ENCODE measurements at regions not wholly inside any gene's neighbourhood (a gene's known extent, or its start where the extent isn't known, plus 50 kb on each side); places are given as distances from the start of the nearest gene placed in this dataset.

DNA sequence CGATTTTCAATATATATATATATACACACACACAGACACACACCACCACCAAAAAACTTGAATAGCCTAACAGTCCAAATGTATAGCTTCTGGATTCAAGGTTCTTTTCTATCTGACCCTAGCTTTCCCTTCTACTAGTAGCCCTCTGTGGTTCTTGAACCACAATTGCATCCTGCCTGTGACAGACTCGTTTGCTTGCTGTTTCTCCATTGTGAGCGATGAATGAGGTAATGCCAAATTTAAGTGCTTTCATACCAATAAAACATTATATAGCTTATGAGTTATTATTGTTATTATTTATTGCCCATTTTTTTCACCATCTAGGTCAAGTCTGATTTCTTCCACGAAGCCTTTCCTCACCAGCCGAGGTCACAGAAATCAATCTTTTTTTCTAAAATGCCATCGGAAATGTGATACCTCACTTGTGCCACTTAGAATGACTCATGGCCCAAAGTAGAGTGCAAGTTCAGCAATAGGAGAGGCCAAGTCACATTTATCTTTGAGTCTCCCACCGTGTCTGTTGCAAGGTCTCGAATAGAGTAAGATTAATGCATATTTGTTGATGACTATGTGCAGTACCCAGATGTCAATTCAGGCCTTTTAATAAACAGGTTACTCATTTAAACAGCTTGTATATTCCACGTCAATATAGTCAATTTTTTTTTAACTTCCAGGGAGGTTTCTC is 1015.8 kb upstream of the SEL1L start:
- no peak overlapping the region for H3K4me3 ChIP-seq (ENCODE audit: low read depth, low read length, poor library complexity, severe bottlenecking)
- H3K4me2 ChIP-seq (ENCODE audit: low read length), result no peak overlapping the region
- no peaks in the 10 kb centered on the region for H3F3A ChIP-seq (ENCODE audit: insufficient read depth, low read length)
- no peak overlapping the region for H3K9ac ChIP-seq (ENCODE audit: low read length)
- TF ChIP-seq, protein P1, sequence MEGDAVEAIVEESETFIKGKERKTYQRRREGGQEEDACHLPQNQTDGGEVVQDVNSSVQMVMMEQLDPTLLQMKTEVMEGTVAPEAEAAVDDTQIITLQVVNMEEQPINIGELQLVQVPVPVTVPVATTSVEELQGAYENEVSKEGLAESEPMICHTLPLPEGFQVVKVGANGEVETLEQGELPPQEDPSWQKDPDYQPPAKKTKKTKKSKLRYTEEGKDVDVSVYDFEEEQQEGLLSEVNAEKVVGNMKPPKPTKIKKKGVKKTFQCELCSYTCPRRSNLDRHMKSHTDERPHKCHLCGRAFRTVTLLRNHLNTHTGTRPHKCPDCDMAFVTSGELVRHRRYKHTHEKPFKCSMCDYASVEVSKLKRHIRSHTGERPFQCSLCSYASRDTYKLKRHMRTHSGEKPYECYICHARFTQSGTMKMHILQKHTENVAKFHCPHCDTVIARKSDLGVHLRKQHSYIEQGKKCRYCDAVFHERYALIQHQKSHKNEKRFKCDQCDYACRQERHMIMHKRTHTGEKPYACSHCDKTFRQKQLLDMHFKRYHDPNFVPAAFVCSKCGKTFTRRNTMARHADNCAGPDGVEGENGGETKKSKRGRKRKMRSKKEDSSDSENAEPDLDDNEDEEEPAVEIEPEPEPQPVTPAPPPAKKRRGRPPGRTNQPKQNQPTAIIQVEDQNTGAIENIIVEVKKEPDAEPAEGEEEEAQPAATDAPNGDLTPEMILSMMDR (IDR thresholded peaks at IDR 0.05; ENCODE audit: low read length), result no peak
- no peak for TF ChIP-seq EZH2 (IDR thresholded peaks at IDR 0.05; ENCODE audit: borderline replicate concordance, low read length)
- H3K36me3 ChIP-seq (ENCODE audit: insufficient read depth, low read length), result no peaks in the 10 kb centered on the region
- H3K4me1 ChIP-seq (ENCODE audit: insufficient read depth, low read length, severe bottlenecking), result no peaks in the 10 kb centered on the region
- no peaks in the 10 kb centered on the region for H3K79me2 ChIP-seq (ENCODE audit: insufficient read depth, low read length)
- H3K9me3 ChIP-seq (ENCODE audit: low read length), result no peaks in the 10 kb centered on the region
- H3K27me3 ChIP-seq (ENCODE audit: insufficient read depth, low read length), result no peaks in the 10 kb centered on the region
- H3K9me2 ChIP-seq (ENCODE audit: low read depth, low read length), result no peaks in the 10 kb centered on the region
- H2AFZ ChIP-seq (ENCODE audit: low read length), result no peak overlapping the region
- H4K20me1 ChIP-seq (ENCODE audit: insufficient read depth, low read length), result no peaks in the 10 kb centered on the region
- no peak overlapping the region for H3K27ac ChIP-seq (ENCODE audit: low read depth, low read length, poor library complexity, severe bottlenecking)

DNA sequence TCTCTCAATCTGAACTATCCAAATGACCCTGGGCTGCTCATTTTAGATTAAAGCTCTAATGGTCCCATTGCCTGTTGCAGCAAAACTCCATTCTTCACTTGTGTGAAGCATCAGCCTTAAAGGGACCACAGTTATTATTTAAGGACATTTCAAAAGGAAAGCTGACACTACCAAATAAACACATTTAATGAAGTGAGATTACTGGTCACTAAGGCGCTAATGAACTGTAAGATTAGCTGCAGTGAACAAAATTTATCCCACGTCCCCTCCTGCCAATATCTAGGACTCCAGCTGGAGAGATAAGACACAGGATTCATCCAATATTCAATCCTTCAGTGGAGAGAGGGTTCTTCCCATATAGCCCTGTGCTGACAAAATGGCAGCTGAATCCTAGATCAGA is 1029.2 kb upstream of the SEL1L start:
- Histone ChIP-seq H3K9me3 (ENCODE audit: low read length) (no peaks in the 10 kb centered on the region), H3K4me1 (ENCODE audit: insufficient read depth, low read length, severe bottlenecking) (no peaks in the 10 kb centered on the region), H4K20me1 (ENCODE audit: insufficient read depth, low read length) (no peaks in the 10 kb centered on the region), H3K4me3 (ENCODE audit: low read depth, low read length, poor library complexity, severe bottlenecking) (no peak overlapping the region), H3K9me2 (ENCODE audit: low read depth, low read length) (no peaks in the 10 kb centered on the region), H2AFZ (ENCODE audit: low read length) (no peak overlapping the region), H3K4me2 (ENCODE audit: low read length) (no peak overlapping the region), H3K79me2 (ENCODE audit: insufficient read depth, low read length) (no peaks in the 10 kb centered on the region), H3K9ac (ENCODE audit: low read length) (no peak overlapping the region), H3K27me3 (ENCODE audit: insufficient read depth, low read length) (no peaks in the 10 kb centered on the region), H3K36me3 (ENCODE audit: insufficient read depth, low read length) (no peaks in the 10 kb centered on the region), H3K27ac (ENCODE audit: low read depth, low read length, poor library complexity, severe bottlenecking) (no peak overlapping the region), H3F3A (ENCODE audit: insufficient read depth, low read length) (no peaks in the 10 kb centered on the region)
- no peak for TF ChIP-seq EZH2 (IDR thresholded peaks at IDR 0.05; ENCODE audit: borderline replicate concordance, low read length)
- TF ChIP-seq, protein P1 (IDR thresholded peaks at IDR 0.05; ENCODE audit: low read length), result no peak

DNA sequence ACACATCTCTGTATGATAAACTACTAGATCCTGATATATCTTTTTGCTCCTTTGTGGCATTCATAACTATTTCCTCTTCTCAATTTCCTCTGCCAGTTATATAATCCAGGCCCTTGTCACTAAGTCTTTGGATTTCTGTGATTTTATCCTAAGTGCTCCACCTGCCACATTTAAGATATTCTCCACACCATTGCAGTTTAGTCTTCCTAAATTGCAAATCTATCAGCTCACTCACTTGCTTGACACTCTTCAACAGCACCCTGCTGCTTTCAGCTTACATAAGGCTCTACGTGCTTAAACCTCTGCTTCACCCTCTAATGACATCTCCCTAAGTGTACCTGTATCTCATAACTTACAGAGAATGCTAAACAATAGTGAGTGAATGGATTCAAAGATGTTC is 1032.2 kb upstream of the SEL1L start:
- no peak overlapping the region for H3K4me3 ChIP-seq (ENCODE audit: low read depth, low read length, poor library complexity, severe bottlenecking)

More for the DNA sequence above, 1032.2 kb upstream of the SEL1L start:
- no peaks in the 10 kb centered on the region for H4K20me1 ChIP-seq (ENCODE audit: insufficient read depth, low read length)
- no peak overlapping the region for H3K9ac ChIP-seq (ENCODE audit: low read length)
- H3K4me2 ChIP-seq (ENCODE audit: low read length), result no peak overlapping the region
- no peaks in the 10 kb centered on the region for H3K36me3 ChIP-seq (ENCODE audit: insufficient read depth, low read length)
- no peaks in the 10 kb centered on the region for H3K27me3 ChIP-seq (ENCODE audit: insufficient read depth, low read length)
- H3K79me2 ChIP-seq (ENCODE audit: insufficient read depth, low read length), result no peaks in the 10 kb centered on the region
- H3K9me3 ChIP-seq (ENCODE audit: low read length), result no peaks in the 10 kb centered on the region
- H2AFZ ChIP-seq (ENCODE audit: low read length), result no peak overlapping the region
- no peak overlapping the region for H3K27ac ChIP-seq (ENCODE audit: low read depth, low read length, poor library complexity, severe bottlenecking)
- H3F3A ChIP-seq (ENCODE audit: insufficient read depth, low read length), result no peaks in the 10 kb centered on the region
- no peaks in the 10 kb centered on the region for H3K4me1 ChIP-seq (ENCODE audit: insufficient read depth, low read length, severe bottlenecking)
- TF ChIP-seq, protein P1 (IDR thresholded peaks at IDR 0.05; ENCODE audit: low read length), result no peak
- TF ChIP-seq EZH2 (IDR thresholded peaks at IDR 0.05; ENCODE audit: borderline replicate concordance, low read length), result no peak
- H3K9me2 ChIP-seq (ENCODE audit: low read depth, low read length), result no peaks in the 10 kb centered on the region
